Left ventricle myocardium inferior (tissue), 1 donor: ENCODE measurements at regions not wholly inside any gene's neighbourhood (a gene's known extent, or its start where the extent isn't known, plus 50 kb on each side); places are given as distances from the start of the nearest gene placed in this dataset.
A peak's percentile ranks its signal among the peaks of the same experiment; 100 is the strongest.

ENCODE experiments used
- DNase-seq: peaks from one replicate; pipeline ENCODE4 v3.0.0-alpha.2; 2020
- H3K27ac ChIP-seq: fragments of 200-600 bp; replicated peaks from 2 replicates; pipeline ENCODE4 v1.8.0; 2021
- H3K27me3 ChIP-seq: fragments of 200-600 bp; 2 replicates; pipeline ENCODE4 v1.8.0; 2021; ENCODE audit warnings: low read depth
- H3K36me3 ChIP-seq: fragments of 200-600 bp; 2 replicates; pipeline ENCODE4 v1.8.0; 2021
- H3K4me1 ChIP-seq: fragments of 200-600 bp; 2 replicates; pipeline ENCODE4 v1.8.0; 2021
- H3K4me3 ChIP-seq: fragments of 200-600 bp; 2 replicates; pipeline ENCODE4 v1.8.0; 2021; ENCODE audit warnings: mild to moderate bottlenecking, moderate library complexity
- H3K9me3 ChIP-seq: fragments of 200-600 bp; replicated peaks from 2 replicates; pipeline ENCODE4 v1.8.0; 2021
- CTCF ChIP-seq: fragments of 200-600 bp; IDR thresholded peaks from 2 replicates; pipeline ENCODE4 v1.8.0; 2021; ENCODE audit warnings: antibody characterized with exemption, mild to moderate bottlenecking, borderline replicate concordance
- intact Hi-C: fragments of 100-400 bp; cut with micrococcal nuclease; formaldehyde crosslinking; loops from one replicate; pipeline ENCODE4 v1.11.0; 2022
- donor health status: DM: no; HTN: yes; CAD: no; lungs with severe emphysema.

GRCh38 chr7:107907-108306, 84.5 kb upstream of the FAM20C start:
- no peak overlapping the region for H3K27ac ChIP-seq
- no peaks in the 10 kb centered on the region for H3K36me3 ChIP-seq
- peaks cover 5% of the 10 kb centered on the region for H3K9me3 ChIP-seq
- no peak for TF ChIP-seq CTCF
- H3K4me1 ChIP-seq: no peaks in the 10 kb centered on the region
- H3K27me3 ChIP-seq: peaks cover 37% of the 10 kb centered on the region
- intact Hi-C loops: no loop called here
- no peak overlapping the region for H3K4me3 ChIP-seq
- no peak for DNase-seq

GRCh38 chr7:109094-109493, 83.3 kb upstream of the FAM20C start:
- H3K4me3 ChIP-seq: no peak overlapping the region
- TF ChIP-seq CTCF: no peak
- intact Hi-C loops: no loop called here

DNA sequence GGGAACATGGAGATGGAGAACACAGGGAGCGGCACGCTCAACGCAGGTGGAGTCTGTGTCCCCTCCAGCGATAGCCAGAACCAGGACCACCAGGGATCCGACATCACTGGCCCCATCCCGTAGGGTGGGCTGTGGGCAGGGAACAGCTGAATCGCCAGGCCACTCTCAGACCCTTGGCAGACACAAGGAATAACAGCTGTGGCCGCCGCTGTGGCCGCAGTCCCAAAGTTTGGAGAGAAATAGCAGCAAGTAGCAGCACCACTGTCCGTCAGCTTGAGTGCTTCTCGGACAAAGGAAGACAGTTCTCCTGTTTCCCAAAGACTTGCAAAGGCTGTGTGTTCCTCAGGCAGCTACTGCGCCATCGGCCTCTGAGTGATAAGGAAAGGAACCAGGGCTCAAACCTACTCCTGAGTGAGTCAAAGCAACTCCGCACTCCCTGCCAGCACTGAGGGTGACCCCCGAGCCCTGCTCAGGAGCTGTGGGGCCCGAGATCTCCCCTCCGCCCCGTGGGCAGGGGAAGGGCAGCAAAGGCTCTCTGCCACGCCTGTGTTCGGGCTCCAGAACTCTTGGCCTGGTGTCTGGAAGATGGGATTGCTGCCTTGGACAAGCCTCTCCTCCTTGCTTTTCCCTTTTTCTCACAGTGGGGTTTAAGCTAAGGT, 82.3 kb upstream of the FAM20C start:
- Histone ChIP-seq H3K27ac (peak overlapping the region; percentile 27), H3K4me3 (no peak overlapping the region), H3K9me3 (peaks cover 15% of the 10 kb centered on the region), H3K36me3 (no peaks in the 10 kb centered on the region), H3K27me3 (peaks cover 36% of the 10 kb centered on the region), H3K4me1 (no peaks in the 10 kb centered on the region)
- intact Hi-C loops: no loop called here
- no peak for DNase-seq
- no peak for TF ChIP-seq CTCF

More at GRCh38 chr7:109094-109493, 83.3 kb upstream of the FAM20C start:
- Histone ChIP-seq H3K27ac (no peak overlapping the region), H3K36me3 (no peaks in the 10 kb centered on the region), H3K27me3 (peaks cover 37% of the 10 kb centered on the region), H3K9me3 (peaks cover 8% of the 10 kb centered on the region), H3K4me1 (no peaks in the 10 kb centered on the region)
- DNase-seq: peak; percentile 49

DNA sequence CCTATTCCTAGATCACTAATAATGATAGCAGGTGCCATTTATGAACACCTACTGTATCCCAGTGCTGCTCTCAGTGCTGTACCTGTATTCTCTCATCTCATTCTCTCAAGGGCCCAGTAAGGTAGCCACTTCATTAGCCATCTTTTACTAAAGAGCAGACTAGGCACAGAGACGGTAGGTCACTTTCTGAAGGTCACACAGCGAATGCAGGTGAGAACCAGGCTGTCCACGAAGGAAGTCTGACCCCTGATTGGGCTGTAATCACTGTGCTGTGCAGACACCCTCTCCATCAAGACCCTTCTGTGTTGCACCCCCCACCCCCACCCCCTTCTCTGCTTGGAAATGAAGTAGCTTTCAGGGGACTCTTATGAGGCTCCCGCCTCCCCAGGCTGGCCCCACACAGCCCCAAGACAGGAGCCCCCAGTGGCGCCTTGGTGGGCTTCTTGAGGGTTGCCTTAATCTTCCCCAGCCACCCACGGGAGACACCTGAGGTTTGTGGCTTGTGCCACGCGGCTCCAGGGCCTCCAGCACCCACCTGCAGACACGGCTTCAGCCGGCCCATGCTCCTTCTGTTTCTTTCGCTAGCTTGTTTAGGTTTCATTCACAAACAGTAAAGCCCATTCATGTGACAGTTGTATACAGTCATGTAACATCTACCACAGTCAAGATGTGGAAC, 81.7 kb upstream of the FAM20C start:
- intact Hi-C loops: no loop called here
- Histone ChIP-seq H3K4me3 (no peak overlapping the region), H3K27ac (no peak overlapping the region), H3K9me3 (peaks cover 15% of the 10 kb centered on the region), H3K36me3 (no peaks in the 10 kb centered on the region), H3K4me1 (no peaks in the 10 kb centered on the region), H3K27me3 (peaks cover 29% of the 10 kb centered on the region)
- no peak for TF ChIP-seq CTCF
- DNase-seq: no peak

GRCh38 chr7:111591-111990, 80.8 kb upstream of the FAM20C start:
- no peak overlapping the region for H3K27ac ChIP-seq
- no peak overlapping the region for H3K4me3 ChIP-seq
- peaks cover 26% of the 10 kb centered on the region for H3K27me3 ChIP-seq
- TF ChIP-seq CTCF: no peak
- intact Hi-C loops: no loop called here
- no peak for DNase-seq
- H3K9me3 ChIP-seq: peaks cover 15% of the 10 kb centered on the region
- no peaks in the 10 kb centered on the region for H3K4me1 ChIP-seq
- no peaks in the 10 kb centered on the region for H3K36me3 ChIP-seq
